Muscle of leg (tissue), 3 donors: ENCODE measurements at regions not wholly inside any gene's neighbourhood (a gene's known extent, or its start where the extent isn't known, plus 50 kb on each side); places are given as distances from the start of the nearest gene placed in this dataset.
"Not testable (repeated sequence)": the region's sequence is repeated elsewhere in the genome, so short reads cannot be mapped to it uniquely, and the experiment has no call there.

ENCODE experiments used
- DNase-seq: peaks from one replicate; pipeline ENCODE4 v3.0.0; 2013
- H3K27ac ChIP-seq: one replicate; pipeline ENCODE4 v1.5.1; 2013; ENCODE audit warnings: mild to moderate bottlenecking, low read length, control low read depth
- H3K27me3 ChIP-seq: one replicate; pipeline ENCODE4 v1.6.1; 2013; ENCODE audit warnings: low read length; ENCODE audit not compliant: control insufficient read depth, insufficient read depth
- H3K36me3 ChIP-seq: one replicate; pipeline ENCODE4 v1.6.1; 2013; ENCODE audit warnings: low read length; ENCODE audit not compliant: control insufficient read depth, insufficient read depth
- H3K4me1 ChIP-seq: one replicate; pipeline ENCODE4 v1.6.1; 2013; ENCODE audit warnings: low read length; ENCODE audit not compliant: control insufficient read depth, insufficient read depth
- H3K4me3 ChIP-seq: one replicate; pipeline ENCODE4 v1.5.1; 2013; ENCODE audit warnings: low read length, control low read depth
- H3K9me3 ChIP-seq: replicated peaks from 2 replicates; pipeline ENCODE4 v1.6.1; 2013; ENCODE audit warnings: low read depth, low read length; ENCODE audit not compliant: control insufficient read depth
- WGBS: methylation state at CpG from one replicate; pipeline ENCODE4 v1.1.5; 2013; ENCODE audit warnings: missing lambda C conversion rate; ENCODE audit not compliant: insufficient coverage; 5-methylcytosine and 5-hydroxymethylcytosine counted together

GRCh38 chr1:78319603-78320002, 171.2 kb upstream of the PTGFR start:
- no peaks in the 10 kb centered on the region for H3K27me3 ChIP-seq
- no peaks in the 10 kb centered on the region for H3K36me3 ChIP-seq
- no peak for DNase-seq
- no CpG with 5 or more reads among the region's 2 CpGs for WGBS
- H3K27ac ChIP-seq, result no peak overlapping the region
- H3K9me3 ChIP-seq, result no peaks in the 10 kb centered on the region
- no peak overlapping the region for H3K4me3 ChIP-seq
- H3K4me1 ChIP-seq, result no peaks in the 10 kb centered on the region

- no peak for DNase-seq
- H3K27ac ChIP-seq, result no peak overlapping the region
- H3K4me1 ChIP-seq, result no peaks in the 10 kb centered on the region
- H3K9me3 ChIP-seq, result no peaks in the 10 kb centered on the region
- no peaks in the 10 kb centered on the region for H3K36me3 ChIP-seq
- no peaks in the 10 kb centered on the region for H3K27me3 ChIP-seq
- no peak overlapping the region for H3K4me3 ChIP-seq
- WGBS, result no CpG with 5 or more reads among the region's 2 CpGs
These were observed 167.7 kb upstream of the PTGFR start for GRCh38 chr1:78322928-78323680.

- Histone ChIP-seq H3K4me1 (no peaks in the 10 kb centered on the region), H3K27me3 (no peaks in the 10 kb centered on the region), H3K4me3 (no peak overlapping the region), H3K27ac (no peak overlapping the region), H3K36me3 (no peaks in the 10 kb centered on the region), H3K9me3 (no peaks in the 10 kb centered on the region)
- no peak for DNase-seq
- 71% methylated on average over 2 of the region's 3 CpGs for WGBS
These were observed 165.5 kb upstream of the PTGFR start for GRCh38 chr1:78325293-78325692.

GRCh38 chr1:78329475-78329874, 161.3 kb upstream of the PTGFR start:
- no peak for DNase-seq
- H3K9me3 ChIP-seq, result no peaks in the 10 kb centered on the region
- H3K27me3 ChIP-seq, result no peaks in the 10 kb centered on the region
- no CpG with 5 or more reads among the region's 5 CpGs for WGBS
- H3K4me1 ChIP-seq, result no peaks in the 10 kb centered on the region
- no peaks in the 10 kb centered on the region for H3K36me3 ChIP-seq
- H3K27ac ChIP-seq, result no peak overlapping the region
- H3K4me3 ChIP-seq, result no peak overlapping the region

- Histone ChIP-seq H3K36me3 (no peaks in the 10 kb centered on the region), H3K27ac (no peak overlapping the region), H3K27me3 (no peaks in the 10 kb centered on the region), H3K9me3 (no peaks in the 10 kb centered on the region), H3K4me3 (no peak overlapping the region), H3K4me1 (no peaks in the 10 kb centered on the region)
- no peak for DNase-seq
- 57% methylated on average over 1 of the region's 1 CpG for WGBS
These were observed 159.0 kb upstream of the PTGFR start for GRCh38 chr1:78331799-78332198.

- DNase-seq, result peak; percentile 56
- H3K27ac ChIP-seq, result no peak overlapping the region
- H3K9me3 ChIP-seq, result no peaks in the 10 kb centered on the region
- no CpG with 5 or more reads among the region's 4 CpGs for WGBS
- H3K27me3 ChIP-seq, result no peaks in the 10 kb centered on the region
- H3K4me3 ChIP-seq, result no peak overlapping the region
- H3K4me1 ChIP-seq, result no peaks in the 10 kb centered on the region
- no peaks in the 10 kb centered on the region for H3K36me3 ChIP-seq
These were observed 157.3 kb upstream of the PTGFR start for GRCh38 chr1:78333502-78333901.

- WGBS, result no CpG with 5 or more reads among the region's 2 CpGs
- no peaks in the 10 kb centered on the region for H3K4me1 ChIP-seq
These were observed 156.7 kb upstream of the PTGFR start for GRCh38 chr1:78334114-78334513.

GRCh38 chr1:78334952-78335351, 155.8 kb upstream of the PTGFR start:
- H3K27me3 ChIP-seq, result no peaks in the 10 kb centered on the region
- H3K4me3 ChIP-seq, result no peak overlapping the region
- H3K9me3 ChIP-seq, result no peaks in the 10 kb centered on the region
- DNase-seq, result peak; percentile 33
- no peak overlapping the region for H3K27ac ChIP-seq
- no peaks in the 10 kb centered on the region for H3K4me1 ChIP-seq
- 62% methylated on average over 4 of the region's 4 CpGs for WGBS
- H3K36me3 ChIP-seq, result no peaks in the 10 kb centered on the region

More at GRCh38 chr1:78334114-78334513, 156.7 kb upstream of the PTGFR start:
- no peaks in the 10 kb centered on the region for H3K36me3 ChIP-seq
- H3K9me3 ChIP-seq, result no peaks in the 10 kb centered on the region
- no peak overlapping the region for H3K4me3 ChIP-seq
- no peak overlapping the region for H3K27ac ChIP-seq
- DNase-seq, result no peak
- no peaks in the 10 kb centered on the region for H3K27me3 ChIP-seq

- H3K27ac ChIP-seq, H3K36me3 ChIP-seq, H3K4me1 ChIP-seq, H3K4me3 ChIP-seq, DNase-seq, H3K9me3 ChIP-seq, H3K27me3 ChIP-seq: not testable (repeated sequence)
- no CpG with 5 or more reads among the region's 3 CpGs for WGBS
These were observed 154.0 kb upstream of the PTGFR start for GRCh38 chr1:78336751-78337150.

- no peak for DNase-seq
- Histone ChIP-seq H3K27me3 (no peaks in the 10 kb centered on the region), H3K9me3 (no peaks in the 10 kb centered on the region), H3K4me3 (no peak overlapping the region), H3K36me3 (no peaks in the 10 kb centered on the region), H3K4me1 (no peaks in the 10 kb centered on the region), H3K27ac (no peak overlapping the region)
- WGBS, result no CpG with 5 or more reads among the region's 1 CpG
These were observed 151.3 kb upstream of the PTGFR start for GRCh38 chr1:78339490-78339889.

- DNase-seq, result no peak
- no peak overlapping the region for H3K27ac ChIP-seq
These were observed 150.8 kb upstream of the PTGFR start for GRCh38 chr1:78340006-78340405.

More at GRCh38 chr1:78340006-78340405, 150.8 kb upstream of the PTGFR start:
- Histone ChIP-seq H3K9me3 (no peaks in the 10 kb centered on the region), H3K4me3 (no peak overlapping the region), H3K4me1 (no peaks in the 10 kb centered on the region), H3K36me3 (no peaks in the 10 kb centered on the region), H3K27me3 (no peaks in the 10 kb centered on the region)
